ENCODE measurements at regions not wholly inside any gene's neighbourhood (a gene's known extent, or its start where the extent isn't known, plus 50 kb on each side); places are given as distances from the start of the nearest gene placed in this dataset.
"Not testable (repeated sequence)": the region's sequence is repeated elsewhere in the genome, so short reads cannot be mapped to it uniquely, and the experiment has no call there.

DNA sequence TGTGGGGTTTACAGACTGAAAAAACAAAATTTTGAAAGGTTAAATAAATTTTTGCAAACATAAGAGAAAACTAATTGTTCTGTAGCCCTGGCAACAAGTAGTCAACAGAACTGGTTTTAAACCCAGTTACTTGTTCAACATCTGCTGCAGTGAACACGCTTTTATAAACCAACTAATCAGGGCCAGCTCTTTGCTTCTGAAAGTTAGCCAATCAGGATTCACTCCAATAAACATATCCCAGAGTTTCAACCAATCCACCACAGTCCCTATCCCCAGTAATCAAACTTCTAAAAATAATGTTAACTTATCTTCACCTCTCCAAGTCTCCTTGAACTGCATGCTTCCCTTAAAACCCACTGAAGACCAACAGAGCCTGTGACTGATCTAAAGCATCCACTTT is 306.6 kb downstream of the CTH start:
- no peak overlapping the region for H3K4me3 ChIP-seq (ENCODE audit: low read depth, low read length)
- TF ChIP-seq, protein P1, sequence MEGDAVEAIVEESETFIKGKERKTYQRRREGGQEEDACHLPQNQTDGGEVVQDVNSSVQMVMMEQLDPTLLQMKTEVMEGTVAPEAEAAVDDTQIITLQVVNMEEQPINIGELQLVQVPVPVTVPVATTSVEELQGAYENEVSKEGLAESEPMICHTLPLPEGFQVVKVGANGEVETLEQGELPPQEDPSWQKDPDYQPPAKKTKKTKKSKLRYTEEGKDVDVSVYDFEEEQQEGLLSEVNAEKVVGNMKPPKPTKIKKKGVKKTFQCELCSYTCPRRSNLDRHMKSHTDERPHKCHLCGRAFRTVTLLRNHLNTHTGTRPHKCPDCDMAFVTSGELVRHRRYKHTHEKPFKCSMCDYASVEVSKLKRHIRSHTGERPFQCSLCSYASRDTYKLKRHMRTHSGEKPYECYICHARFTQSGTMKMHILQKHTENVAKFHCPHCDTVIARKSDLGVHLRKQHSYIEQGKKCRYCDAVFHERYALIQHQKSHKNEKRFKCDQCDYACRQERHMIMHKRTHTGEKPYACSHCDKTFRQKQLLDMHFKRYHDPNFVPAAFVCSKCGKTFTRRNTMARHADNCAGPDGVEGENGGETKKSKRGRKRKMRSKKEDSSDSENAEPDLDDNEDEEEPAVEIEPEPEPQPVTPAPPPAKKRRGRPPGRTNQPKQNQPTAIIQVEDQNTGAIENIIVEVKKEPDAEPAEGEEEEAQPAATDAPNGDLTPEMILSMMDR (conservative IDR thresholded peaks at IDR 0.05; ENCODE audit: low read depth, low read length) = no peak
- no peak for DNase-seq (ENCODE audit: low read depth)

DNA sequence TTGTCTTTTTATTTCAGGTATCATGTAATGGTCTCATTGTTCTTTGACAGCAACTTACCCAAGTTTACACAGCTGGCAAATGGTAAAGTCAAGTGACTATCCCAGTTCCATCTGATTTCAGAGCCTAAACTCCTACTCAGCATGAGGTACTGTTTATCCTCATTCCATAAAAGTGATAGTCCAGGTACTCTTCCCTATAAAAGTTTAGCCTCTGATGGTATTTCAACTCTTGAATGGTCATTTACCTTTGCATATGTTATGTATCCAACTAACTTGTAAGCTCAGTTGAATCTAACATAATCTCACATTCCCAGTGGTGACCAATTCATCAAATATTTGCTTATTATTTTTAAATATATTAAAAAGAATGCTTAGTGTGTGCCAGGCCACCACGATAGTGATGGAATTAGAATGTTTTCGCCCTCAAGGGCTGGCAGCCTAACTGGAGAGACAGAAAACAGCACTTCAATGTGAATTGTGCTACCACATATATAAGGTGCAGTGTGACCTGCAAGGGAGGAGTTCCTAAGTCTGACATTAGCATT is 307.1 kb downstream of the CTH start:
- no peak overlapping the region for H3K4me3 ChIP-seq (ENCODE audit: low read depth, low read length)
- TF ChIP-seq, protein P1 (conservative IDR thresholded peaks at IDR 0.05; ENCODE audit: low read depth, low read length) = no peak
- no peak for DNase-seq (ENCODE audit: low read depth)

DNA sequence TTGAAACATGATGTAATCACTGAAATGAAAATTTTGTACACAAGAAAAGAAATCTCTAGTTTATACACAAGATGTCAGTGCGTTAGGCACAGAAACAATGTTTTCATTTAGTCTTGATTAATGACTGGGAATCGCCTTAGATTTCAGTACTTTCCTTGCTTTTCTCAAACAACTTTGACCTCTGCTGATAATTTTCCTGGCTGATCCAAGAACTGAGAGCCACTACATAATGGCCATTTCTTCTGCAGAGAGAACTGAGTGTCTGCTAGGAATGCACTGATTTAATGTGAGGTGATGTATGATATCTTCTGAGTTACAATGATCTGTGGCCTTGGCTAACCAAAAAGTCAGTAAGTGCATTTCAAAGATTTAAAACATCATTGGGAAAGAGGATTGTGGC is 308.1 kb downstream of the CTH start:
- no peak overlapping the region for H3K4me3 ChIP-seq (ENCODE audit: low read depth, low read length)
- TF ChIP-seq, protein P1 (conservative IDR thresholded peaks at IDR 0.05; ENCODE audit: low read depth, low read length) = no peak
- no peak for DNase-seq (ENCODE audit: low read depth)

DNA sequence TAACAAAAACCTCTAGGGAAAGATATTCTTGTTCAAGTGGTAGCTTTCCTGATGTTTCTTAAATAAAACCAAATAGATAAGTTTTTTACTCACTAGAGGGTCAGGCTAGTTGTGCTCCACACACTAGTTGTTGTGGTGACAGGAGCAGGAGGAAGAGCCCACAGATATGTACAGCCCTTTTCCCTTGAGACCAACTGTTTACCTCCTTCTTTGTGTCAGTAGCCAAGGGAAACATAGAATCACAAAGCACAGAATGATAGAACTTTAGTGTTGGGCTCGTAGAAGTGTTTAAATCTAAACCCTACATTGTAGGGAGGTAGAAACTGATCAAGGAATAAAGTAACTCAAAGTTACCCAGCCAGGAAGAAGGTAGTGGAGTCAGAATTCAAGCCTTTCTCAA is 309.0 kb downstream of the CTH start:
- TF ChIP-seq, protein P1 (conservative IDR thresholded peaks at IDR 0.05; ENCODE audit: low read depth, low read length) = no peak
- DNase-seq (ENCODE audit: low read depth) = no peak
- no peak overlapping the region for H3K4me3 ChIP-seq (ENCODE audit: low read depth, low read length)

DNA sequence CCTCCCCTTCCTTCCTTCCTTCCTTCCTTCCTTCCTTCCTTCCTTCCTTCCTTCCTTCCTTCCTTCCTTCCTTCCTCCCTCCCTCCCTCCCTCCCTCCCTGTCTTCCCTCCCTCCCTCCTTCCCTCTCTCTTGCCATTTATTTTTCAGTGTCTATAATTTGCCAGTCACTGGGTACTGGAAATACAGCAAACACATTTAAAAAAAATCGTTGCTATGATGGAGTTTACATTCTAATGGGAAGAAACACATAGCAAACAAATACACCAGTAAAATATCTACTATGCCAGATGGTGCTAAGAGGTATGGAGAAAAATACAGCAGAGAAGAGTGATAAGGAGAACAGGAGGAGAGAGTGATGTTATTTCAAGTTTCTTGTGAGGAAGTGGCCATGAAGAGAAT is 309.5 kb downstream of the CTH start:
- no peak overlapping the region for H3K4me3 ChIP-seq (ENCODE audit: low read depth, low read length)
- DNase-seq (ENCODE audit: low read depth) = no peak
- TF ChIP-seq, protein P1 (conservative IDR thresholded peaks at IDR 0.05; ENCODE audit: low read depth, low read length) = no peak

DNA sequence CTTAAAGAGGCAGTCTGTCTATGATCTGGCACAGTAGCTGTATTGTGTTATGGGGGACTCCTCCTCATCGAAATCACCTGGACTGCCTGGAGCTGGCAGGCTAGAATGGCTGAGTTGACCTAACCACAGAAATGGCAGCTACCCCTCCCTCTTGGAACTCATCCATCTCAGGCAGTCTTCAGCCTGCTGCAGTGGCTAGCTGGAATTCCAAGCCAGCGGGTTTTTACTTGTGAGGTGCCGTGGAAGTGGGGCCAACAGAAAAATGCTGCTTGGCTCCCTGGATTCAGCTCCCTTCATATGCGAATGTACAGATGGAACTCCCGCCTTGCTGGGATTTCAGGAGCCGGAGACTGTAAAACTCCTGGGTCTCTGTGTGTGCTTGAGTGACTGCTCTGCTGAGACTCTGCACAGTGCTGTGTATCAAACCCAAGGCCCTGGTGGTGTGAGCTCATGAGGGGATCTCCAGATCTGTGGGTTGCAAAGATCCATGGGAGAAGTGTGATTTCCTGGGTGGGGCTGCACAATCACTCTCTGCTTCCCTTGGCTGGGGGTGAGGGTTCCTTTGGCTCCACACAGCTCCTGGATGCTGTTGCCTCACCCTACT is 316.9 kb downstream of the CTH start:
- H3K4me3 ChIP-seq (ENCODE audit: low read depth, low read length) = no peak overlapping the region
- no peak for DNase-seq (ENCODE audit: low read depth)
- TF ChIP-seq, protein P1 (conservative IDR thresholded peaks at IDR 0.05; ENCODE audit: low read depth, low read length) = no peak

DNA sequence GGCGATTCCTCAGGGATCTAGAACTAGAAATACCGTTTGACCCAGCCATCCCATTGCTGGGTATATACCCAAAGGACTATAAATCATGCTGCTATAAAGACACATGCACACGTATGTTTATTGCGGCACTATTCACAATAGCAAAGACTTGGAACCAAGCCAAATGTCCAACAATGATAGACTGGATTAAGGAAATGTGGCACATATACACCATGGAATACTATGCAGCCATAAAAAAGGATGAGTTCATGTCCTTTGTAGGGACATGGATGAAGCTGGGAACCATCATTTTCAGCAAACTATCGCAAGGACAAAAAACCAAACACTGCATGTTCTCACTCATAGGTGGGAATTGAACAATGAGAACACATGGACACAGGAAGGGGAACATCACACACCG is 311.1 kb downstream of the PTGER3 start:
- not testable (repeated sequence) for DNase-seq (ENCODE audit: low read depth); H3K4me3 ChIP-seq (ENCODE audit: low read depth, low read length)

Measured in choroid plexus epithelial cell (primary cell).